Endothelial cell of umbilical vein (primary cell): ENCODE measurements at regions not wholly inside any gene's neighbourhood (a gene's known extent, or its start where the extent isn't known, plus 50 kb on each side); places are given as distances from the start of the nearest gene placed in this dataset.

Source experiments
- EZH2 ChIP-seq: IDR thresholded peaks from 2 replicates; pipeline ENCODE4 v1.6.1; 2012; ENCODE audit warnings: borderline replicate concordance, low read depth, mild to moderate bottlenecking, moderate library complexity, low read length, inconsistent platforms; ENCODE audit not compliant: severe bottlenecking
- POLR2AphosphoS5 ChIP-seq: IDR thresholded peaks from 2 replicates; pipeline ENCODE4 v1.6.1; 2012; ENCODE audit warnings: low read depth, mild to moderate bottlenecking, control low read depth, low read length, moderate library complexity; ENCODE audit not compliant: insufficient read depth
- TF ChIP-seq, protein P1 (sequence below), 2 donors: IDR thresholded peaks; 1 replicate in 1 of 2; 2 replicates in 1 of 2; pipeline ENCODE4 v1.5.1; 2011; ENCODE audit warnings: low read length in 2 of 2, mild to moderate bottlenecking in 2 of 2, moderate library complexity in 2 of 2, control low read depth in 1 of 2, inconsistent platforms in 1 of 2, low read depth in 1 of 2; ENCODE audit not compliant: insufficient read depth in 1 of 2; ENCODE audit errors: extremely low read depth in 1 of 2

GRCh38 chr2:51534166-51534565 lies 502.2 kb upstream of the NRXN1 start:
- TF ChIP-seq, protein P1, sequence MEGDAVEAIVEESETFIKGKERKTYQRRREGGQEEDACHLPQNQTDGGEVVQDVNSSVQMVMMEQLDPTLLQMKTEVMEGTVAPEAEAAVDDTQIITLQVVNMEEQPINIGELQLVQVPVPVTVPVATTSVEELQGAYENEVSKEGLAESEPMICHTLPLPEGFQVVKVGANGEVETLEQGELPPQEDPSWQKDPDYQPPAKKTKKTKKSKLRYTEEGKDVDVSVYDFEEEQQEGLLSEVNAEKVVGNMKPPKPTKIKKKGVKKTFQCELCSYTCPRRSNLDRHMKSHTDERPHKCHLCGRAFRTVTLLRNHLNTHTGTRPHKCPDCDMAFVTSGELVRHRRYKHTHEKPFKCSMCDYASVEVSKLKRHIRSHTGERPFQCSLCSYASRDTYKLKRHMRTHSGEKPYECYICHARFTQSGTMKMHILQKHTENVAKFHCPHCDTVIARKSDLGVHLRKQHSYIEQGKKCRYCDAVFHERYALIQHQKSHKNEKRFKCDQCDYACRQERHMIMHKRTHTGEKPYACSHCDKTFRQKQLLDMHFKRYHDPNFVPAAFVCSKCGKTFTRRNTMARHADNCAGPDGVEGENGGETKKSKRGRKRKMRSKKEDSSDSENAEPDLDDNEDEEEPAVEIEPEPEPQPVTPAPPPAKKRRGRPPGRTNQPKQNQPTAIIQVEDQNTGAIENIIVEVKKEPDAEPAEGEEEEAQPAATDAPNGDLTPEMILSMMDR (IDR thresholded peaks at IDR 0.05; ENCODE audit: extremely low read depth in 1 of 2, insufficient read depth in 1 of 2, low read depth in 1 of 2, low read length in 2 of 2), result no peak
- TF ChIP-seq EZH2, result no peak
- no peak for TF ChIP-seq POLR2AphosphoS5
